H1 (cell line): ENCODE measurements at regions not wholly inside any gene's neighbourhood (a gene's known extent, or its start where the extent isn't known, plus 50 kb on each side); places are given as distances from the start of the nearest gene placed in this dataset.

Experiments
- BACH1 ChIP-seq: IDR thresholded peaks from 2 replicates; pipeline ENCODE4 v1.6.1; 2012; ENCODE audit warnings: low read length, improper control_type of control experiment
- KDM4A ChIP-seq: IDR thresholded peaks from one replicate; pipeline ENCODE4 v1.7.1; 2012; ENCODE audit warnings: low read depth, mild to moderate bottlenecking, moderate library complexity, low read length, inconsistent platforms; ENCODE audit not compliant: severe bottlenecking
- NRF1 ChIP-seq: IDR thresholded peaks from 2 replicates; pipeline ENCODE4 v1.6.1; 2011; ENCODE audit warnings: mild to moderate bottlenecking, low read depth, low read length, improper control_type of control experiment
- POLR2A ChIP-seq, 2 experiments: IDR thresholded peaks; 1 replicate in 1 of 2; 2 replicates in 1 of 2; pipeline ENCODE4 v1.6.1; 2011; ENCODE audit warnings: low read depth in 2 of 2, low read length in 2 of 2, mild to moderate bottlenecking in 2 of 2; ENCODE audit errors: control extremely low read depth in 1 of 2
- POU5F1 ChIP-seq: IDR thresholded peaks from 2 replicates; pipeline ENCODE4 v1.6.1; 2011; ENCODE audit warnings: low read depth, mild to moderate bottlenecking, low read length, moderate library complexity
- RFX5 ChIP-seq: IDR thresholded peaks from 2 replicates; pipeline ENCODE4 v1.6.1; 2011; ENCODE audit warnings: low read depth, low read length, improper control_type of control experiment, borderline replicate concordance
- RNF2 ChIP-seq: fragments of 200-900, 300-1000 bp; sonication (generic); IDR thresholded peaks from 2 replicates; pipeline ENCODE4 v1.7.1; 2016; ENCODE audit warnings: borderline replicate concordance, low read depth, mild to moderate bottlenecking, antibody characterized with exemption, low read length; ENCODE audit not compliant: poor library complexity, severe bottlenecking; ENCODE audit errors: missing control alignments
- SAP30 ChIP-seq: fragments of 300-600 bp; sonication (generic); IDR thresholded peaks from 2 replicates; pipeline ENCODE4 v1.7.1; 2012; ENCODE audit warnings: low read length, moderate library complexity, mild to moderate bottlenecking, inconsistent platforms; ENCODE audit not compliant: insufficient read depth, insufficient replicate concordance
- SP1 ChIP-seq: IDR thresholded peaks from 2 replicates; pipeline ENCODE4 v1.6.1; 2011; ENCODE audit warnings: low read depth, low read length
- TCF12 ChIP-seq: IDR thresholded peaks from 2 replicates; pipeline ENCODE4 v1.6.1; 2011; ENCODE audit warnings: low read depth, mild to moderate bottlenecking, low read length
- YY1 ChIP-seq: IDR thresholded peaks from 2 replicates; pipeline ENCODE4 v1.6.1; 2011; ENCODE audit warnings: low read depth, mild to moderate bottlenecking, low read length
- TF ChIP-seq, protein P1 (sequence below), 3 experiments: IDR thresholded peaks; 1 replicate in 2 of 3; 2 replicates in 1 of 3; pipeline versions ENCODE4 v1.5.1 to v1.6.1; 2011; ENCODE audit warnings: low read length in 3 of 3, mild to moderate bottlenecking in 3 of 3, inconsistent platforms in 2 of 3, low read depth in 1 of 3, moderate library complexity in 1 of 3; ENCODE audit not compliant: insufficient read depth in 1 of 3; ENCODE audit errors: control extremely low read depth in 1 of 3
- TF ChIP-seq, protein P2 (sequence below): IDR thresholded peaks from 2 replicates; pipeline ENCODE4 v1.6.1; 2012; ENCODE audit warnings: inconsistent platforms

DNA sequence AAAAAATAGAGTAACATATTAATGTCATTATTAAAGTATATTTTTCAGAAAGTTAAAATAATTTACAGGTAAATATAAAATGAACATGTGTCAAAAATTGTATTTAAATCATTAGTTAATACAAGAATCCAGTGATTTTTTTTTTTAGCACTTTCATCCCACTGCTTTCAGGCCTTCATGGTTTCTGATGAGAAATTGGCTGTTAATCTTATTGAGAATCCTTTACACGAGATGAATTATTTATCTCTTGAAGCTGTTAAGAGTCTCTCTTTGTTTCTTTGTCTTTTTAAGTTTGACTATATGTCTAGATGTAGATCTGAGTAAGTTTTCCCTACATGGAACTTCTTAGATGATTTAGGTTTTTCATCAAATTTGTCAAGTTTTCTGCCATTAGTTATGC is 578.5 kb upstream of the KCND2 start:
- TF ChIP-seq RNF2 (no peak), NRF1 (no peak), SP1 (no peak), KDM4A (no peak), RFX5 (no peak), BACH1 (no peak), TCF12 (no peak), POU5F1 (no peak), YY1 (no peak), POLR2A (IDR thresholded peaks at IDR 0.05; ENCODE audit: control extremely low read depth in 1 of 2, low read depth in 2 of 2, low read length in 2 of 2) (no peak), SAP30 (no peak)
- TF ChIP-seq, protein P1, sequence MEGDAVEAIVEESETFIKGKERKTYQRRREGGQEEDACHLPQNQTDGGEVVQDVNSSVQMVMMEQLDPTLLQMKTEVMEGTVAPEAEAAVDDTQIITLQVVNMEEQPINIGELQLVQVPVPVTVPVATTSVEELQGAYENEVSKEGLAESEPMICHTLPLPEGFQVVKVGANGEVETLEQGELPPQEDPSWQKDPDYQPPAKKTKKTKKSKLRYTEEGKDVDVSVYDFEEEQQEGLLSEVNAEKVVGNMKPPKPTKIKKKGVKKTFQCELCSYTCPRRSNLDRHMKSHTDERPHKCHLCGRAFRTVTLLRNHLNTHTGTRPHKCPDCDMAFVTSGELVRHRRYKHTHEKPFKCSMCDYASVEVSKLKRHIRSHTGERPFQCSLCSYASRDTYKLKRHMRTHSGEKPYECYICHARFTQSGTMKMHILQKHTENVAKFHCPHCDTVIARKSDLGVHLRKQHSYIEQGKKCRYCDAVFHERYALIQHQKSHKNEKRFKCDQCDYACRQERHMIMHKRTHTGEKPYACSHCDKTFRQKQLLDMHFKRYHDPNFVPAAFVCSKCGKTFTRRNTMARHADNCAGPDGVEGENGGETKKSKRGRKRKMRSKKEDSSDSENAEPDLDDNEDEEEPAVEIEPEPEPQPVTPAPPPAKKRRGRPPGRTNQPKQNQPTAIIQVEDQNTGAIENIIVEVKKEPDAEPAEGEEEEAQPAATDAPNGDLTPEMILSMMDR (IDR thresholded peaks at IDR 0.05; ENCODE audit: control extremely low read depth in 1 of 3, insufficient read depth in 1 of 3, low read depth in 1 of 3, low read length in 3 of 3), result no peak
- TF ChIP-seq, protein P2, sequence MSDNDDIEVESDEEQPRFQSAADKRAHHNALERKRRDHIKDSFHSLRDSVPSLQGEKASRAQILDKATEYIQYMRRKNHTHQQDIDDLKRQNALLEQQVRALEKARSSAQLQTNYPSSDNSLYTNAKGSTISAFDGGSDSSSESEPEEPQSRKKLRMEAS, result no peak
